Peyer's patch (tissue), 4 donors: ENCODE measurements at regions not wholly inside any gene's neighbourhood (a gene's known extent, or its start where the extent isn't known, plus 50 kb on each side); places are given as distances from the start of the nearest gene placed in this dataset.

Experiments
- DNase-seq, 3 donors: peaks; one replicate each; pipeline ENCODE4 v3.0.0-alpha.2; 2017 to 2019
- H3K27ac ChIP-seq, 4 donors: fragments of 200-600 bp; sonication (generic); one replicate each; pipeline ENCODE4 v1.5.1; 2016 to 2019
- H3K27me3 ChIP-seq, 2 donors: fragments of 200-600 bp; sonication (generic); one replicate each; pipeline ENCODE4 v1.5.1; 2019
- H3K36me3 ChIP-seq, 3 donors: fragments of 200-600 bp; sonication (generic); one replicate each; pipeline ENCODE4 v1.5.1; 2016 to 2019
- H3K4me1 ChIP-seq, 4 donors: fragments of 200-600 bp; sonication (generic); one replicate each; pipeline ENCODE4 v1.5.1; 2016 to 2019
- H3K4me3 ChIP-seq, 4 donors: fragments of 200-600 bp; sonication (generic); 1 replicate in 3 of 4; 2 replicates in 1 of 4; pipeline ENCODE4 v1.5.1; 2016 to 2019; ENCODE audit warnings: mild to moderate bottlenecking in 1 of 4
- H3K9me3 ChIP-seq, 4 donors: fragments of 200-600 bp; sonication (generic); one replicate each; pipeline ENCODE4 v1.5.1; 2016 to 2019; ENCODE audit warnings: mild to moderate bottlenecking in 1 of 4
- POLR2A ChIP-seq, 2 donors: fragments of 450-650 bp; IDR thresholded peaks; one replicate each; pipeline ENCODE4 v1.5.1; 2017; ENCODE audit warnings: antibody characterized with exemption in 2 of 2, mild to moderate bottlenecking in 2 of 2, moderate library complexity in 2 of 2
- TF ChIP-seq, protein P1 (sequence below), 6 experiments: fragments of 450-650 bp in 4 of 6; fragments of 200-600 bp in 2 of 6; sonication (generic) in 1 of 6; IDR thresholded peaks; one replicate each; pipeline ENCODE4 v1.5.1; 2017 to 2019; ENCODE audit warnings: antibody characterized with exemption in 6 of 6, mild to moderate bottlenecking in 3 of 6, moderate library complexity in 1 of 6

DNA sequence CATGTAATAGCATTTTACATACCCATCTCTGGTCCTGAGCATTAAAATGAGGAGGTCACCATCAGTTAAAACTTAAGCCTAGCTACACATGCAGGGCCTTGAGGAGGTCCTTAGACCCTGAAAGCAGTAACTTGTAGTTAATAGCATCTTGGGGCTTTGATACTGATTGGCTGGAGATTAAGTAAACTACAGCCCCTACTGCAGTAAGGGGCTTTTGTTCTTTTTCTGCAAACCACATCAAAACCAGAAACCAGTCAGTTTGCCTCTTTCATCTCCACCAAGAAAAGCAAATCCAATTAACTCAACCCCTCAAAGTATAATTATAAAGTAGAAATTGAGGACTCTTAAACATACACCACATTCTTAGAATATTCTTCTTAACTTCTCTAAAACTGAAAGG lies 622.7 kb downstream of the ZPLD1 start:
- no peak for DNase-seq
- Histone ChIP-seq H3K4me1 (no peaks in the 10 kb centered on the region), H3K4me3 (no peak overlapping the region), H3K9me3 (no peaks in the 10 kb centered on the region), H3K36me3 (no peaks in the 10 kb centered on the region), H3K27ac (no peak overlapping the region), H3K27me3 (no peaks in the 10 kb centered on the region)
- TF ChIP-seq, protein P1, sequence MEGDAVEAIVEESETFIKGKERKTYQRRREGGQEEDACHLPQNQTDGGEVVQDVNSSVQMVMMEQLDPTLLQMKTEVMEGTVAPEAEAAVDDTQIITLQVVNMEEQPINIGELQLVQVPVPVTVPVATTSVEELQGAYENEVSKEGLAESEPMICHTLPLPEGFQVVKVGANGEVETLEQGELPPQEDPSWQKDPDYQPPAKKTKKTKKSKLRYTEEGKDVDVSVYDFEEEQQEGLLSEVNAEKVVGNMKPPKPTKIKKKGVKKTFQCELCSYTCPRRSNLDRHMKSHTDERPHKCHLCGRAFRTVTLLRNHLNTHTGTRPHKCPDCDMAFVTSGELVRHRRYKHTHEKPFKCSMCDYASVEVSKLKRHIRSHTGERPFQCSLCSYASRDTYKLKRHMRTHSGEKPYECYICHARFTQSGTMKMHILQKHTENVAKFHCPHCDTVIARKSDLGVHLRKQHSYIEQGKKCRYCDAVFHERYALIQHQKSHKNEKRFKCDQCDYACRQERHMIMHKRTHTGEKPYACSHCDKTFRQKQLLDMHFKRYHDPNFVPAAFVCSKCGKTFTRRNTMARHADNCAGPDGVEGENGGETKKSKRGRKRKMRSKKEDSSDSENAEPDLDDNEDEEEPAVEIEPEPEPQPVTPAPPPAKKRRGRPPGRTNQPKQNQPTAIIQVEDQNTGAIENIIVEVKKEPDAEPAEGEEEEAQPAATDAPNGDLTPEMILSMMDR (IDR thresholded peaks at IDR 0.05) = no peak
- TF ChIP-seq POLR2A (IDR thresholded peaks at IDR 0.05) = no peak

DNA sequence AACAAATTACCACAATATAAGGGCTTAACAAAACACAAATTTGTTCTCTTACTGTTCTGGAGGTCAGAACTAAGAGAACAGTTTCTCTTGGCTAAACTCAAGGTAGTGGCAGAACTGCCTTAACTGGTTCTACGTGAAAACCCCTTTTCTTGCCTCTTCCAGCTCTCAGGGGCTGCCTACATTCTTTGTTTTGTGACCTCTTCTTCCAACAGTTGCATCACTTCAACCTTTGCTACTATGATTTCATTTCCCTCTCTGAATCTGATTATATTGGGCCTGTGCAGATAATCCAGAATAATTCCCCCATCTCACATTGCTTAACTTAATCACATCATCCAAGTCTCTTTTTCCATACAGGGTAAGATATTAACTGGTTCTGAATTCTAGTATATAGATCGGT lies 624.6 kb downstream of the ZPLD1 start:
- Histone ChIP-seq H3K36me3 (no peaks in the 10 kb centered on the region), H3K9me3 (no peaks in the 10 kb centered on the region), H3K4me1 (no peaks in the 10 kb centered on the region), H3K4me3 (no peak overlapping the region), H3K27me3 (no peaks in the 10 kb centered on the region), H3K27ac (no peak overlapping the region)
- TF ChIP-seq POLR2A (IDR thresholded peaks at IDR 0.05) = no peak
- TF ChIP-seq, protein P1 (IDR thresholded peaks at IDR 0.05) = no peak
- no peak for DNase-seq

DNA sequence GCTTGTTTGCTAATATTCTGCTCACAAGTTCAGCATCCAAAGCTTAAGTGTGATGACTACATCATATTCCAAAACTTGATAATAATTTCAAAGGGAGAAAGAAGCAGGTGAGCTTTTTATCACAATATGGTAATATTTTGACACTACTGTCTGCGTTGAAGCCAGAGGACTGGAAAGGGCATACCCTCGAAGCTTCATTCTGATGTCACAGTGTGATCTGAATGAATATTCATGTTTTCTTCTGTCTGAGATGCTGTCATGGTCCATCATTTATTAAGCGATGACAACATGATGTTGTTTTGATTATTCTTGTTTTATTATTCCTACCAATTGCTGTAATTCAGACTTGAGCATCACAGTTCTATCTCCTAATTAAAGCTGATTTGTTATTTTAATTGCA lies 625.4 kb downstream of the ZPLD1 start:
- no peak for DNase-seq
- TF ChIP-seq, protein P1 (IDR thresholded peaks at IDR 0.05) = no peak
- TF ChIP-seq POLR2A (IDR thresholded peaks at IDR 0.05) = no peak

DNA sequence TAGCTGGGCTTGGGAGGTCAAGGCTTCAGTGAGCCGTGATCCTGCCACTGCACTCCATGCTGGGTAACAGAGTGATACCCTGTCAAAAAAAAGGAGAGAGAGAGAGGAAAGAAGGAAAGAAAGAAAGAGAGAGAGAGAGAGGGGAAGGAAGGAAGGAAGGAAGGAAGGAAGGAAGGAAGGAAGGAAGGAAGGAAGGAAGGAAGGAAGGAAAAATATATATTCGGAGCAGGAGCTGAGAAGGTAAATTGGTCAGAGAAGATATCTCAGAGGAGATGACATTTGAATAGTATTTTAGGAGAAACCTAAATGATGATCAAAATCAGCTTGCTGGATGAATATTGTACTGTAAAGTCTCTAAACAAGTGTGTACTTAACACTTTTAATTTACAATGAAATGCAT lies 633.1 kb downstream of the ZPLD1 start:
- H3K36me3 ChIP-seq = no peaks in the 10 kb centered on the region
- no peaks in the 10 kb centered on the region for H3K9me3 ChIP-seq
- no peak overlapping the region for H3K27ac ChIP-seq
- H3K4me3 ChIP-seq = no peak overlapping the region
- DNase-seq = no peak
- no peaks in the 10 kb centered on the region for H3K27me3 ChIP-seq
- TF ChIP-seq POLR2A (IDR thresholded peaks at IDR 0.05) = no peak
- TF ChIP-seq, protein P1 (IDR thresholded peaks at IDR 0.05) = no peak
- H3K4me1 ChIP-seq = no peaks in the 10 kb centered on the region

More for the DNA sequence above, 625.4 kb downstream of the ZPLD1 start:
- Histone ChIP-seq H3K4me1 (no peaks in the 10 kb centered on the region), H3K27ac (no peak overlapping the region), H3K27me3 (no peaks in the 10 kb centered on the region), H3K9me3 (no peaks in the 10 kb centered on the region), H3K36me3 (no peaks in the 10 kb centered on the region), H3K4me3 (no peak overlapping the region)

DNA sequence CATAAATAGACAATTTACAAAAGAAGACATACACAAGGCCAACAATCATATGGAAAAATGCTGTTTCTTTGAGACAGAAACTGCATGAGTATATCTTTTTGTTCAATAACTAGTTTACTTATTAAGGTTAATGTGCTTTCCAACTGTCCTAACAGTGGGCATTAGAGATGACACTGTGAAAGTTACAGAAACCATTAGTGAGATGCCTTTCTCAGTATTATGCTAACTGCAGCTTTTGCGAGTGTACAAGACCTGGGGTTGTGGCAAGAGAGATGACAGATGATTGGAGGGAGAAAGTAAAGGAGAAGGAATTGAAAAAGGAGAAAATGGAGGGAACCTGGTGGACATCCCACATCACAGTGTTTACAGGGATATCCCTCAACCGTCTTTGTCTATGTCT lies 640.5 kb downstream of the ZPLD1 start:
- DNase-seq = no peak
- no peaks in the 10 kb centered on the region for H3K9me3 ChIP-seq
- H3K4me1 ChIP-seq = no peaks in the 10 kb centered on the region
- no peak overlapping the region for H3K4me3 ChIP-seq
- TF ChIP-seq, protein P1 (IDR thresholded peaks at IDR 0.05) = no peak
- TF ChIP-seq POLR2A (IDR thresholded peaks at IDR 0.05) = no peak
- no peaks in the 10 kb centered on the region for H3K36me3 ChIP-seq
- H3K27me3 ChIP-seq = no peaks in the 10 kb centered on the region
- no peak overlapping the region for H3K27ac ChIP-seq

DNA sequence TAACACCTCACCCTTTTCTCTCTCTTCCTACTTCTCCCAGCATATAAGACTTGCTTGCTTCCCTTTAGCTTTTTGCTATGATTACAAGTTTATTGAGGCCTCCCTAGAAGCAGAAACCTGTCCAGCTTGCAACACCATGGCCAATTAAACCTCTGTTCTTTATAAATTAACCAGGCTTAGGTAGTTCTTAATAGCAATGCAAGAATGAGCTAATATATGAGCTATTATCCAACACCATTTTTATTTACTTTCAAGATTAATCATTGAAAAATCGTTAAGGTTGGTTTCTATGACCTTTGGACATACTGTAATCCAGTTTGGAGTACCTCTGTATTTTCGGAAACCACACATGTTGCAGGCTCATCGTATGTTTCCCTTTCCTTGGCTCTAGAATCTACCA lies 643.1 kb downstream of the ZPLD1 start:
- Histone ChIP-seq H3K4me3 (no peak overlapping the region), H3K27ac (no peak overlapping the region), H3K9me3 (no peaks in the 10 kb centered on the region), H3K36me3 (no peaks in the 10 kb centered on the region), H3K4me1 (no peaks in the 10 kb centered on the region), H3K27me3 (no peaks in the 10 kb centered on the region)
- TF ChIP-seq, protein P1 (IDR thresholded peaks at IDR 0.05) = no peak
- TF ChIP-seq POLR2A (IDR thresholded peaks at IDR 0.05) = no peak
- no peak for DNase-seq
